K562 (cell line): ENCODE measurements at regions not wholly inside any gene's neighbourhood (a gene's known extent, or its start where the extent isn't known, plus 50 kb on each side); places are given as distances from the start of the nearest gene placed in this dataset.

Source experiments
- BCOR ChIP-seq: fragments of 450-650 bp; IDR thresholded peaks from 2 replicates; pipeline ENCODE4 v1.6.1; 2016
- BRF1 ChIP-seq: IDR thresholded peaks from 3 replicates; pipeline ENCODE4 v1.6.1; 2011; ENCODE audit warnings: borderline replicate concordance, mild to moderate bottlenecking; ENCODE audit not compliant: insufficient read length; ENCODE audit errors: extremely low read depth
- POU5F1 ChIP-seq: fragments of 150-350 bp; IDR thresholded peaks from 2 replicates; pipeline ENCODE4 v1.6.1; 2014; ENCODE audit warnings: borderline replicate concordance, low read length, low read depth, mild to moderate bottlenecking; ENCODE audit not compliant: partially characterized antibody
- SRSF7 ChIP-seq: fragments of 200-400 bp; formaldehyde crosslinking; optimal IDR thresholded peaks from 2 replicates; pipeline ENCODE3; 2017; ENCODE audit warnings: mild to moderate bottlenecking, low read depth, low read length
- TF ChIP-seq, protein P1 (sequence below): fragments of 450-650 bp; IDR thresholded peaks from 2 replicates; pipeline ENCODE4 v1.6.1; 2016; ENCODE audit warnings: mild to moderate bottlenecking, moderate library complexity

DNA sequence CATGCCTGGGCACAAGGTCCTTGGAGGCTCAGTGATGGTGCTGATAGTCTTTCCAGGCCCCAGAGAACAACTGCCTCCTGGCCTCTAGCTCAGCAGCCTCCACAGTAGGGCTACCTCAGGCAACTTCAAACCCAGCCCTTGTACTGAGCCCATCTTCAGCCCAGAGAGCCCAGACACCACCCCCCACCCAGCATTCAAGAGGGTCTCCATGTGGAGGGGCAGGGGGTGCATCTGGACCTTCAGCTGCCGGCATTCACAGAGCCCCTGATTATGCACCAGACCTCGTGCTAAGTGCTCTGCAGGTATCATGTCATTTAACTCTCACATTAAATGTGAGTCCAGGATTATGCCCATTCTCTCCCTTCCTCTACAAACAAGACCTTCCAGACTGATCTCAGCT lies 197.0 kb upstream of the ZC3H12A start (continued):
- TF ChIP-seq, protein P1, sequence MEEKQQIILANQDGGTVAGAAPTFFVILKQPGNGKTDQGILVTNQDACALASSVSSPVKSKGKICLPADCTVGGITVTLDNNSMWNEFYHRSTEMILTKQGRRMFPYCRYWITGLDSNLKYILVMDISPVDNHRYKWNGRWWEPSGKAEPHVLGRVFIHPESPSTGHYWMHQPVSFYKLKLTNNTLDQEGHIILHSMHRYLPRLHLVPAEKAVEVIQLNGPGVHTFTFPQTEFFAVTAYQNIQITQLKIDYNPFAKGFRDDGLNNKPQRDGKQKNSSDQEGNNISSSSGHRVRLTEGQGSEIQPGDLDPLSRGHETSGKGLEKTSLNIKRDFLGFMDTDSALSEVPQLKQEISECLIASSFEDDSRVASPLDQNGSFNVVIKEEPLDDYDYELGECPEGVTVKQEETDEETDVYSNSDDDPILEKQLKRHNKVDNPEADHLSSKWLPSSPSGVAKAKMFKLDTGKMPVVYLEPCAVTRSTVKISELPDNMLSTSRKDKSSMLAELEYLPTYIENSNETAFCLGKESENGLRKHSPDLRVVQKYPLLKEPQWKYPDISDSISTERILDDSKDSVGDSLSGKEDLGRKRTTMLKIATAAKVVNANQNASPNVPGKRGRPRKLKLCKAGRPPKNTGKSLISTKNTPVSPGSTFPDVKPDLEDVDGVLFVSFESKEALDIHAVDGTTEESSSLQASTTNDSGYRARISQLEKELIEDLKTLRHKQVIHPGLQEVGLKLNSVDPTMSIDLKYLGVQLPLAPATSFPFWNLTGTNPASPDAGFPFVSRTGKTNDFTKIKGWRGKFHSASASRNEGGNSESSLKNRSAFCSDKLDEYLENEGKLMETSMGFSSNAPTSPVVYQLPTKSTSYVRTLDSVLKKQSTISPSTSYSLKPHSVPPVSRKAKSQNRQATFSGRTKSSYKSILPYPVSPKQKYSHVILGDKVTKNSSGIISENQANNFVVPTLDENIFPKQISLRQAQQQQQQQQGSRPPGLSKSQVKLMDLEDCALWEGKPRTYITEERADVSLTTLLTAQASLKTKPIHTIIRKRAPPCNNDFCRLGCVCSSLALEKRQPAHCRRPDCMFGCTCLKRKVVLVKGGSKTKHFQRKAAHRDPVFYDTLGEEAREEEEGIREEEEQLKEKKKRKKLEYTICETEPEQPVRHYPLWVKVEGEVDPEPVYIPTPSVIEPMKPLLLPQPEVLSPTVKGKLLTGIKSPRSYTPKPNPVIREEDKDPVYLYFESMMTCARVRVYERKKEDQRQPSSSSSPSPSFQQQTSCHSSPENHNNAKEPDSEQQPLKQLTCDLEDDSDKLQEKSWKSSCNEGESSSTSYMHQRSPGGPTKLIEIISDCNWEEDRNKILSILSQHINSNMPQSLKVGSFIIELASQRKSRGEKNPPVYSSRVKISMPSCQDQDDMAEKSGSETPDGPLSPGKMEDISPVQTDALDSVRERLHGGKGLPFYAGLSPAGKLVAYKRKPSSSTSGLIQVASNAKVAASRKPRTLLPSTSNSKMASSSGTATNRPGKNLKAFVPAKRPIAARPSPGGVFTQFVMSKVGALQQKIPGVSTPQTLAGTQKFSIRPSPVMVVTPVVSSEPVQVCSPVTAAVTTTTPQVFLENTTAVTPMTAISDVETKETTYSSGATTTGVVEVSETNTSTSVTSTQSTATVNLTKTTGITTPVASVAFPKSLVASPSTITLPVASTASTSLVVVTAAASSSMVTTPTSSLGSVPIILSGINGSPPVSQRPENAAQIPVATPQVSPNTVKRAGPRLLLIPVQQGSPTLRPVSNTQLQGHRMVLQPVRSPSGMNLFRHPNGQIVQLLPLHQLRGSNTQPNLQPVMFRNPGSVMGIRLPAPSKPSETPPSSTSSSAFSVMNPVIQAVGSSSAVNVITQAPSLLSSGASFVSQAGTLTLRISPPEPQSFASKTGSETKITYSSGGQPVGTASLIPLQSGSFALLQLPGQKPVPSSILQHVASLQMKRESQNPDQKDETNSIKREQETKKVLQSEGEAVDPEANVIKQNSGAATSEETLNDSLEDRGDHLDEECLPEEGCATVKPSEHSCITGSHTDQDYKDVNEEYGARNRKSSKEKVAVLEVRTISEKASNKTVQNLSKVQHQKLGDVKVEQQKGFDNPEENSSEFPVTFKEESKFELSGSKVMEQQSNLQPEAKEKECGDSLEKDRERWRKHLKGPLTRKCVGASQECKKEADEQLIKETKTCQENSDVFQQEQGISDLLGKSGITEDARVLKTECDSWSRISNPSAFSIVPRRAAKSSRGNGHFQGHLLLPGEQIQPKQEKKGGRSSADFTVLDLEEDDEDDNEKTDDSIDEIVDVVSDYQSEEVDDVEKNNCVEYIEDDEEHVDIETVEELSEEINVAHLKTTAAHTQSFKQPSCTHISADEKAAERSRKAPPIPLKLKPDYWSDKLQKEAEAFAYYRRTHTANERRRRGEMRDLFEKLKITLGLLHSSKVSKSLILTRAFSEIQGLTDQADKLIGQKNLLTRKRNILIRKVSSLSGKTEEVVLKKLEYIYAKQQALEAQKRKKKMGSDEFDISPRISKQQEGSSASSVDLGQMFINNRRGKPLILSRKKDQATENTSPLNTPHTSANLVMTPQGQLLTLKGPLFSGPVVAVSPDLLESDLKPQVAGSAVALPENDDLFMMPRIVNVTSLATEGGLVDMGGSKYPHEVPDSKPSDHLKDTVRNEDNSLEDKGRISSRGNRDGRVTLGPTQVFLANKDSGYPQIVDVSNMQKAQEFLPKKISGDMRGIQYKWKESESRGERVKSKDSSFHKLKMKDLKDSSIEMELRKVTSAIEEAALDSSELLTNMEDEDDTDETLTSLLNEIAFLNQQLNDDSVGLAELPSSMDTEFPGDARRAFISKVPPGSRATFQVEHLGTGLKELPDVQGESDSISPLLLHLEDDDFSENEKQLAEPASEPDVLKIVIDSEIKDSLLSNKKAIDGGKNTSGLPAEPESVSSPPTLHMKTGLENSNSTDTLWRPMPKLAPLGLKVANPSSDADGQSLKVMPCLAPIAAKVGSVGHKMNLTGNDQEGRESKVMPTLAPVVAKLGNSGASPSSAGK: no peak
- TF ChIP-seq BRF1: no peak
- no peak for TF ChIP-seq SRSF7
- no peak for TF ChIP-seq POU5F1
- TF ChIP-seq BCOR: no peak
